DMS153 (cell line): ENCODE measurements at regions not wholly inside any gene's neighbourhood (a gene's known extent, or its start where the extent isn't known, plus 50 kb on each side); places are given as distances from the start of the nearest gene placed in this dataset.

Experiments used
- DNase-seq: peaks from one replicate; lab custom pipeline; 2025; lab: John Stamatoyannopoulos, UW

DNA sequence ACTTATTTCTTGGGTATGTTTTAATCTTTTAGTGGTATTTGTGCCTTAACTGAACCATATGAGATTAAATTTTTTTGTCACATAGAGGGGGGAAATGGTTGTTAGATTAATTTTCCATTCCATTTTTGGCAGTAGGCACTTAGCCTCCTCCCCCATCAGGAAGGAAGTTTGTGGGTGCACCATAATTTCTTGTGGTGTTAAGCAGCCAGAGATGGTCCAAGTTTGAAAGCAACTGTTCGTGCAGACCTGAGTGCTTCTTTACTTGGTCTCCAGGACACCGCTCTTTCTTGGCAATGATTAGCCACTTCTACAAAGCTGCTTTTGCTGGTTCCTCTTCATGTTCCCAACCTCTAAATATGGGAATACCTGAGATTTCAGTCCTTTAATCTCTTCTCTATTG, 92.7 kb upstream of the RPL34 start:
- no peak for DNase-seq

GRCh38 chr4:108520807-108521206, 99.6 kb upstream of the RPL34 start:
- no peak for DNase-seq

DNA sequence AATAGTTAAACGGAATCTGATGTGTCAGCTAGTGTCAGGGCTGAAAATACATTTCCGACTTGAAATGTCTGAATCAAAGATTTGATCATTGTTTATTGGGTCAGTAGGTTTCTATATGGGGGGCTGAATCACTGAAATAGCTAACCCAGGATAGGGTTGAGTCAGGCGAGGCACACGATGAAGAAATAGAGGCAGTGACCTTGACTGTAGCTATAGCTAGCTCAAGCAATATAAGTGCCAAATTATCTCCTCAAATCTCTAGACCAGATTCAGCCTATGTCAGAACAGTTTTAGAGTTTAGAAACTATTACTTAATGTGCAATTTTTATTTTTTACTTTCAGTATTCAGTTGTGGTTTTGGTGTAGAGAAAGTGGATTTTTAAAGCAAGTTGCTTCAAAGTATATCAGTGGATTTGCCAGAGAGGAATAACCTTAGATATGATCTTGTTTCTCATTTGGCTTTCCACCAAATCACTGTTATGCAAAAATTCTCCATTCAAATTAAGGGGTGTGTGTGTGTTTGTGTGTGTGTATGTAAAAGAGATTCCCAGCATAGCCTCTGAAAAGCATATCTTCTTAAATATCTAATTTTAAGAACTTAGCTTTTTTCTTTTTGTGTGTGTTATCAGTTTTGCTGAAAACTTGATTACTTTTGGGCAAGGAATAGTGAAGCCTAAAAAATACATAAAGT, 100.3 kb upstream of the RPL34 start:
- no peak for DNase-seq

- DNase-seq: no peak
Observed at GRCh38 chr4:108519208-108519833, 101.1 kb upstream of the RPL34 start.

DNA sequence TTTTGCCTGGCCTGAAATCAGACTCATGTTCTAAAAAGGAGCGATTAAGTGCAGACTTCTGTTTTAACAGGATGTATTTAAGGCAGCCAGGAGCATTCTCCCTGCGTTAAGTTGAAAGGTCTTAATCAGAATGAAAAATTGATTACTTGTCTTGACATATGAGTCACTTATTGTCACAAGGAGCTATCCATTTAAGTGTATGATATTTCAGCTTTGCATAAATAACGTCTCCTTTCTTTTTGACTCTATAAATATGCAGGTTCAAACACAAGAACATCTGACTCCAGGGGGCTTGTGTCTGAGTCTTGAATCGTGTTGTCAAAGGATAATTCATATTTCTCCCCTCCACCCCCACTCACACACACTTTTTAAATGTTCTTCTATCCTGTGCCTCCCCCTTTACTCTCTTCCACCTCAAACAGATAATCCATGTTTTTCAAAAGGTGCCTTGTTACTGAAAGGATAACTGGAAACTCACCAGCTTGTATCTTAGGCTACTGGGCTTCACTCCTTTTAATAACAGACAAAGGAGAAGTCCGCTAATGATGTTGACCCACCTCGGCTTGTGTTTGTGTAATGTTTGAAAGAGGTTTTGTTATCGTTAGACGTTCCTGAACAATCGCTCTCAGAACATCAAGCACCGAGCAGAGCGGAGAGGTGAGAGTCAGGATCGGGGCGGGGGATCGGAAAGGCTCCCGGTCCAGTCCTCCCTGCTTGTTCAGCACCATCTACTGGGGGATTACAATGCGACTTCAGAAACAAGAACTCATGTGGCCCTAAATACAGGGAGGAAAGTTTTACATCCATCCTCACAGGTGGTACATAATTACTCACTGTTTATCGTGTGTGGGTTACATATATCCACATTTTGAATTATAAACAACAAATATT, 107.5 kb upstream of the RPL34 start:
- DNase-seq: peak; percentile 80

GRCh38 chr4:108511618-108512017, 108.8 kb upstream of the RPL34 start:
- no peak for DNase-seq

GRCh38 chr4:108502356-108502755, 118.0 kb upstream of the RPL34 start:
- DNase-seq: no peak

DNA sequence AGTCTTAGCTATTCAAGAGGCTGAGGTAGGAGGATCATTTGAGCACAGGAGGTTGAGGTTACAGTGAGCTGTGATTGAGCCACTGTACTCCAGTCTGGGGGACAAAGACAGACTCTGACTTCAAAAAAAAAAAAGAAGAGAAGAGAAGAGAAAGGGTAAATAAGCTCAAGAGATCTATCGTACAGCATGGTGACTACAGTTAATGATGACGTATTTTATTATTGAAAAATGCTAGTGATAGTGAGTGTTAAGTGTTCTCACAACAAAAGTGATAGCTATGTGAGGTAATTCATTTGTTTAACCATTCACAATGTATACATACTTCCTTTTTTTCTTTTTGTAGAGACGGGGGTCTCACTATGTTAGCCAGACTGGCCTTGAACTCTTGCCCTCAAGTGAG, 121.5 kb upstream of the RPL34 start:
- DNase-seq: no peak

DNA sequence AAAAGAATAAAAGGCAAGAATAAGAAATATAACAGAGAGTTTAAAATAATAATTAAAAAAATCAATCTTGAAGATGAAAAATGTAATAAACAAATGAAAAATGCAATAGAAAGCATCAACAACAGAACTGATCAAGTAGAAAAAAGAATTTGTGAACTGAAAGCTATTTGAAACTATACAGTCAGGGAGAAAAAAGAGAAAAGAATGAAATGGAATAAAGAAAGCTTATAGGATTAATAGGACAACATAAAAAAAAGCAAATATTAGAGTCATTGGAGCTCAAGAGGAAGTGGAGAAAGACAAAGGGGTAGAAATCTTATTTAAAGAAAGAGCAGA, 126.8 kb upstream of the RPL34 start:
- no peak for DNase-seq

DNA sequence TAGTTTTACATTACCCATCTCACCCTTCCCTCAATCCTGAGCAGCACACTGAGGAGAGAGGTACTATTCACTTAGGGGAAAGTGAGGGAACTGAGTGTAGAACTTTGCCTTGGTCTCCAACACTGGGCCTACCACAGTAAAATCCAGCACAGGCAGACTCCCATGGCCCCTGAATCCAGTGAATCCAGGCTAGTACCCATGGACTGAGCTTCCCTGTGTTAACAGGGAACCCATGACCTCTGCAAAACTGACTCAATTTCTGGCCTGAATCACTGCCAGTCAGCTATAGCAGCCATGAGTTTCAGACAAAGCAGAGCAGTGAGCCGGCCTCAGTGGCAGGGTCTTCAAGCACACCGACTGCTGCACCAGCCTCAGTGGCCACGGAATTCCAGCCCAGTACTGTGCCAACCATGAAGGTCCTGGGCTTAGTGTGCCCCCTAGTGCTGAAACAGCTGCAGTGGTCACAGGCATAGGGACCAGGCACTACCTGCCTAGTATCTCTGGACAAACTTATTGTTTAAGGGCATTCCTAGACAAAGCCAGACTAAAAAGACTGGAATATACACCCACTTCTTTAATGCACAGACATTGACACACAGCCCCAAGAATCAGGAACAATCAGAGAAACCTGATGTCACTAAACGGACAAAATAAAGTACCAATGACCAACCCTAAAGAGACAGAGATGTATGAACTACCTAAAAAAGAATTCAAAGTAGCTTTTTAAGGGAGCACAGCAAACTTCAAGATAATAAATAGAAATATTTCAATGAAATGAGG, 127.4 kb upstream of the RPL34 start:
- no peak for DNase-seq

DNA sequence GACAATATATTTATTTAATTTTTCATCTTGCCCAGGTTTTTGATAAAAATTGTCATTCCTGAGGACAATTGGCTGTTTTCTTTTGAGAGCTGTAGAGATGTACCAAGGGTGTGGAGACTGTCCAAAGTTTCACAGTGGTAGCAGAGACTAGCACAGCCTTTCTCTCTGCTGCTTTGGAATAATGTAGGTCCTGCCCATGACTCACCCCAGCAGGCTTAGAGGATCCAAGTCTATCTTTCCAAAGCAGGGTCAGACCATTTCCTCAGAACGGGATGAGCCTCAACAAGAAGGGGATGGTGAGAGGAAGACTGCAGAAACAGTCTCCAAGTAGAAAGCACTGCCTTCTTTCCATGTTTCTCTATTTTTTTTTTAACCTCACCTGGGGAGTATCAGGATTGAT, 131.5 kb upstream of the RPL34 start:
- no peak for DNase-seq

- no peak for DNase-seq
Observed at GRCh38 chr4:108486046-108486445, 134.3 kb upstream of the RPL34 start.

DNA sequence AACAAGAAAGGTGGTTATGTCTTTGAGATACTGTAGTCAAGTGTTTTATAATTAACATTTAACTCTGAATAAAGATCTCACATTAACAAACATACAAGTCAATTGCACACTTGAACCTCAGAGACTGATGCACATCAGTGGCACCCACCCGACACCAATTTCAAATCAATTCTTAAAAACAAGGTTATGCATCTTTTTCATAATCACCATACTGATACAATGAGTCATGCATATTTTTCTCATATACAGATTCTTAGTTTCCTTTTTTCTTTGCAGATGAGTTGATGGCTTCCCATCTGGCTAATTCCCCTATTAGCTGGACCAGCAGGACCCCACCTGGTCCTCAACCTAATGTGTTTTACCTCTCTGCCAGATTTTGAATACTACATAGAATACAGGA, 136.2 kb upstream of the RPL34 start:
- DNase-seq: no peak

GRCh38 chr4:108483650-108484049, 136.7 kb upstream of the RPL34 start:
- DNase-seq: no peak

- no peak for DNase-seq
Observed at GRCh38 chr4:108483079-108483478, 137.3 kb upstream of the RPL34 start.

DNA sequence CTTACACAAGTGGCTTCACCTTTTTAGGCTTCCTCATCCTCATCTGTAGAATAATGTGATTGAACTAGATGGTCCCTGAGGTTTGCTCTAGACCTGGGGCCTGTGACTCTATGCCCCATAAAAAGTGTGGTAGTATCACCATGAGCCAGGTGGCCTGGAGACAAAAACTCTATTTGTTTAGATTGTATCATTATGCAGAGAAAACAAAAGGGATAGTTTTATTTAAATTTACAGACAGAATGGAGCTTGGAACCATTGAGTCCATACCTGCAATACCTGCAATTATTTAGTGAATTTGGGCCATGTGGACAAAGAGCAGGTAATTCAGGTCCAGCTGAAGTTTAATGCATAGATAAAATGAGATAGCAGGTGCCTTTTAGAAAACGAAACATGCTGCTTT, 139.5 kb upstream of the RPL34 start:
- DNase-seq: no peak

- DNase-seq: no peak
Observed at GRCh38 chr4:108477527-108478108, 142.8 kb upstream of the RPL34 start.

- DNase-seq: no peak
Observed at GRCh38 chr4:108473163-108473720, 147.1 kb upstream of the RPL34 start.

DNA sequence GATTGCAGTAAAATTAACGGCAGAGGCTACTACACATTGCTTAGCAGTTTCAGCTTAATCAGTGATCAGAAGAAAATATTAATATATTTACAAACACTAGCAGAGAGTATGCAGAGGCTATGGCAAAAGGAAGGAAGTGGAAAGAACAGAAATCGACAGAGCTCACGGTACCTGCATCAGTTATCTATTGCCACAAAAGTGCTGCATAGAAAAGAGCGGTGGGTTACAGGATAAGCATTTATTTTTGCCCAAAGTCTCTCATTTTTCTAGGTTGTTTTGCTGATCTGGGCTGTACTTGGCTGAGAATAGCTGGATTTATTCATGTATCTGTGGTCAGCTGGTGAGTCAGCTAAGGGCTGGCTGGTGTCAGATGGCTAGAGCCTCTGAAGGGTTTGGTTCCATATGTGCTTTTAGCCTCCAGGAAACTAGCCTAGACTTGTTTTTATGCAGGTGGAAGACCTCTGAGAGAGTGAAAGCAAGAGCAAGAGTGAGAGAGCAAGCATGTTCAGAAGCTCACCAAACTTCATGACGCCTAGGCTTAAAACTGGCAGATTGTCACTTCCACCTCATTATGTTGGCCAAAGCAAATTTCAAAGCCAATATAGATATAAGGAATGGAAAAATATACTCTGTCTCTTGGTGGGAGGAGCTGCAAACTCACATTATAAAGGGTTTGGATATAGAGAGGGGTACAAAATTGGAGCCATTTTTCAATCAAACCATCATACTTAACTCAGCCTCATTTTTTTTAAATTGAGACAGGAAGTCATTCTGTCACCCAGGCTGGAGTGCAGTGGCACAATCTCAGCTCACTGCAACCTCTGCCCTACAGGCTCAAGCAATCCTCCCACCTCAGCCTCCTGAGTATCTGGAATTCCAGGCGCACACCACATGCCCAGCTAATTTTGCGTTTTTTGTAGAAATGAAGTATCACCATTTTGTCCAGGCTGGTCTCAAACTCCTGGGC, 153.2 kb upstream of the RPL34 start:
- peak; percentile 38 for DNase-seq

DNA sequence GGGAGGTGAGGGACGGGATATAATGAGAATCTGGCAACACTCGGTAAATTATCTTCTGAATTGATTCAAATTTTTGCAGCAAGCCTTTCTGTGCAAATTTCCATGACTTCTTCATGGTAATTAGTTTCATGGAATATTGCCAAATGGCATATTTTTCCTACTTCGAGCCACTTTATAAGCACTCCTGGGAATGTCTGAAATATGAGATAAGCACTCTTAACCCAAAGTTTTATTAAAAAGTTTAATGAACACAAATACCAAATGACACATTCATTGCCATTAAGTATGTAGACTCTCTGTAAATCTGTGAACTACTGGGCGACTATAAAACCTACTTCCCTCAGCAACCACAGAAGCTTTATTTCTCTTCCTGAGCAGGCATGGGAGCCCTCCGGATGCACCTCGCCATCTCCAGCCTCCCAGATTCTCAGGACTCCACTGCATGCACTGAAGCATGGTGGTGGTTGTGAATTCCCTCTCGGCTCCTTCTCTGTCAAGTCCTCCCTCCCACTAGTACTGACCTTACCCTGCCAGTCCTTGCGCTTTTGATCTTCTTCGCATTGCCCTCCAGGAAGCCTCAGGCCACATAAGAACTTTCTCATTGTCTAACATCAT, 154.4 kb upstream of the RPL34 start:
- DNase-seq: no peak
